IPS DF 4.7 (cell line): ENCODE measurements at regions not wholly inside any gene's neighbourhood (a gene's known extent, or its start where the extent isn't known, plus 50 kb on each side); places are given as distances from the start of the nearest gene placed in this dataset.

ENCODE experiments used
- DNase-seq: peaks from one replicate; pipeline ENCODE4 v3.0.0-alpha.2; 2013; ENCODE audit warnings: low spot score; ENCODE audit errors: extremely low read depth

DNA sequence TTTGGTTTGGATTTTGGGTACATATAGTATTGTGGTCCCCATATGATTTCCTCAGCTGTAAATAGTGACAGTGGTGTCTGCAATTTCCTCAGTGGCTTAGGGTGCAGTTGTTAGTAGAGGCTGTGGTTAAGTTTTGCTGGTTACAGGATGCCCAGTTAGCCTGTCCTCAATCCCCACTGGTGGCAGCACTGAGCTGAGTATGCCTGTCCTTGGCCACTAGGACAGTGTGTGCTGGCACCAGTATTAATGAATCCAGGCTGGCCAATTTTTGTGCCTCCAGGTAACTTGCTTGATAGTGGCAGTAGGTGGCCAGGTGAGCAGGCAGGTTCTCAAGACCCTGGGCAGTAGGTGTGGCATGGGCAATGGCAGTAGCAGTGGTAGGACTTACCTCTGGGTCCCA, 973.1 kb downstream of the TMEM182 start:
- peak; percentile 5 for DNase-seq

- no peak for DNase-seq
Observed at GRCh38 chr2:103738108-103738507, 976.3 kb downstream of the TMEM182 start.

- no peak for DNase-seq
Observed at GRCh38 chr2:103738606-103739005, 976.8 kb downstream of the TMEM182 start.

GRCh38 chr2:103739186-103739585, 977.4 kb downstream of the TMEM182 start:
- DNase-seq = no peak

DNA sequence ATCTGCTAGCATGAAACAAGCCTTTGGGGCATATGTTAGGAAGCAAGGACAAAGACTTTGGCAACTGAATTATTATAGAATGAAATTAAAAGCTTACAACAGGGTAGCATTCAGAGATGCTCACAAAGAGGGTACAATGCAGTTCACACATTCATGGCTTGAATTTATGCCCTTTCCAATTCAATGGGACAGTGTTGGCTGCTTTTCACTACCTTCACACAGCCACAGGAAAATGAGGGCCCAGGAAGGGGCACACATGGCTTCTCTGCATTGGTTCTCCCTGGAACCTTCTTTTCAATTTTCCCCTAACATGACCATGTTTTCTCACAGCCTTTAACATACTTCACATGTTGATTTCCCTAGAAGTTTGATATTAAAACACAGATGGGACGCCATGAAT, 978.1 kb downstream of the TMEM182 start:
- DNase-seq = no peak

- no peak for DNase-seq
Observed at GRCh38 chr2:103740631-103741030, 978.8 kb downstream of the TMEM182 start.

DNA sequence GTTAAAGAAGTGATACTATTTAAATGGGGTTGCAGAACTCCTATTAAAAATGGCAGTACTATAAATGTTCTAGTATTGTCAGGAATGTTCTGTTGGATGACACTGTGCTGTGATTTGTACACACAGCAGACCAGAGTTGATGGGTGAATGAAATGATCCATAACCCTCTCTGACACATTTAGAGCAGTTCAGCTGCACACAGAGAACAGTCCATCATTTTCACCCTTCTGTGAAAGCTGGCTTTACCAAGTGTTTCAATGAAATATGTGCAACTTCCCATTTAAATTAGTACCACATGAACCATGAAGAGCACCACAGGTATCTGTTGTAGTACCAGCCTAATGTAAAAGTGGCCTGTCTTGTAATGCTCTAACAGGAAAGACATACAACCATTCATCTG, 981.4 kb downstream of the TMEM182 start:
- no peak for DNase-seq

DNA sequence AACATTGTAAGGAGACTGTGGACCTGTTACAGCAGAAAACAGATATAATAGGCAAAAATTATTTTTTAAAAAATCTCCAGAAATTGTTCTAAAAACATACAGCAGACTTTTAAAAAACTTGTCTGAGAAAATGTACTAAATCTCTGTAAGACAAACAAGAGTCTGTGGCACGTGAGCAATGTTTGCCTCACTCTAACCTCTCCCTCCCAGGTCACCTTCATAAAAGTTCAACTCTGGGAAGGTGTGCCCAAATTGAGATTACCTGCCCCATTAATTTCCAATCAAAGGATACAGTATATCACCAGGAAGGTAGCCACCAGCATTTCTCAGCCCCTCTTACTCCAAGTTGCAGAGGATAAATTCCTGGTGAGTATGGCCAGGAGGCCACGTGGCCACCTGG, 992.7 kb downstream of the TMEM182 start:
- DNase-seq = no peak

- no peak for DNase-seq
Observed at GRCh38 chr2:103773884-103774283, 1012.1 kb downstream of the TMEM182 start.

DNA sequence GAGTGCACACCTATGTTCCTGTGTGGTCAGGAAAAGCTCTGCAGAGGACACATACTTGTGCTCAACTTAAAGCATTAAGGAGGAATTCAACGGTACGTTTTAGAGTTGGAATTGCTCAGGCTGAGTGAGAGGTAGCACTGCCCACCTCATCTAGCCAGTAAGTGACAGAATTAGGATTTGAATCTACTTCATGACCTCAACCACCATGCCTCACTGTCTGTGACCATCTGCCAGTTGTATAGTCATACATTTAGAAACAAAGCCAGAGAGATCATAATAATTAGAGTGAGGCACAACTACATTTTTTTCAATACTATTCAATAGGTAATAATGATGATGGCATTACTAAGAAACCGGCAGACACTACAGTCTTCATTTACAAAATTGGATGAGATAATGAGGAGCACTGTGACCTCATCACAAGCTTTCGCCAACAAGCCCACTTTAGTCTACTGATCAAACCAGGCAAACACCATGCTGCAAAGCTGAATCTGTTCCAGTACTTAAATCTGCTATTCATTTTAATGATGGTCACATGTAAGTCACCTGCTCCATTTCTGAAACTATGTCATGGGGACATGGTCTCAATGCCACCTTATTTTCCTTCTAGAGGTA, 1018.4 kb downstream of the TMEM182 start:
- DNase-seq = no peak

DNA sequence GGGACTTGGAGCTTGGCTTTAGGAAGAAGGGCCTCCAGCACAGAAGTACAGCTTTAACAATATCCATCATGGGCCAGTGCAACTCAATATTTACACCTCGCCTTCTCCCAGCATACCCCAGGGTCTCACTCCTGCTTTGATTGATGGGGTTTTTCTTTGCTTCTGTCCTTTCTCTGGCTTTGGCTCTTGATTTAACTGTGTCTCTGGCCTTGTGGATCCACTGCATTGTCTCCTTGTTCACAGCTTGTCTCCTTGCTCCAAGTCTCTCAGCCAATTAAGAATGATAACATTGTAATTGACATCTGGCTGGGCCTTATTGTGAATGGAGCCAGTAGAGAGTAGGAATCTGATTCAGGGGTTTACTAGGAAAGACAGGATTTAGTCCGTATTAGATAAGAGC, 1019.5 kb downstream of the TMEM182 start:
- no peak for DNase-seq

GRCh38 chr2:103784261-103784660, 1022.4 kb downstream of the TMEM182 start:
- no peak for DNase-seq

- no peak for DNase-seq
Observed at GRCh38 chr2:103785432-103785831, 1023.6 kb downstream of the TMEM182 start.

DNA sequence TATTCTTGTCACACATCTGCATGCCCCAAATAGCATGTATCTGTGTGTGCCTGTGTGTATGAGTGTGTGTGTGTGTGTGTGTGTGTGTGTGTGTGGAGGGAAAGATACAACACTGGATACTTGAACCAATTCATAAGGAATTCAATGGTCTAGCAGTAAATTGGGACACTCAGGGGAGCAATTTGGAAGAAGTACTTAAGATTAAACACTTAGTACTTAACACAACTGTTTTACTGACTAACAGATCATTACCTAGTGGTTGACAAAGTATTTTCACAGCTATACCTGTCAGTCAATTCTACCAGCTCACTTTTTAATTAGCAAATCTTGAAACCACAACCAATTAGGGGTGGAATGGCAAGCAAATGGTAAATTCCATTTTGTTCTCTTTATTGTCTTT, 1024.1 kb downstream of the TMEM182 start:
- DNase-seq = no peak

GRCh38 chr2:103788389-103788788, 1026.6 kb downstream of the TMEM182 start:
- DNase-seq = no peak

GRCh38 chr2:103788951-103789350, 1027.1 kb downstream of the TMEM182 start:
- DNase-seq = no peak

- no peak for DNase-seq
Observed at GRCh38 chr2:103789381-103790095, 1027.7 kb downstream of the TMEM182 start.

DNA sequence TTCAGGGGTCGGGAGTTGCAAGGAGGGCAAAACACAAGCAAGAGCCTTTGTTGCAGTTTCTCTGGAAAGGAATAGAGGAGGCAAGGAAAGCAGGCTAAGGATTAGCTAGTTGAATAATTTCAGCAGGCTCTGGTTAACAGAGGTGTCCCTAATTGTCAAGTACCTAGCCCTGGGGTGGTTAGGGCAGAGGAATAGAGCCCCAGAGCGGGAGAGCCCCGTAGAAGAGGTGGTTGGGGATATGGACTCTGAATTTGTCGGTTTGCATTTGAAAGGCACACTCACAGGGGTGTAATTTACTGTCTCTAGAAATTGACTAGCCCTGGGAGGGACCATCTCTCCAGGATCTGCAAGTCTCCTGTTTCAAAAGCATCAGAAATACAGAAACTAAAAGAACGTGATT, 1030.2 kb downstream of the TMEM182 start:
- DNase-seq = peak; percentile 74

GRCh38 chr2:103798291-103798690, 1036.5 kb downstream of the TMEM182 start:
- no peak for DNase-seq

- DNase-seq = no peak
Observed at GRCh38 chr2:103804013-103804412, 1042.2 kb downstream of the TMEM182 start.

- DNase-seq = no peak
Observed at GRCh38 chr2:103805746-103806145, 1043.9 kb downstream of the TMEM182 start.

DNA sequence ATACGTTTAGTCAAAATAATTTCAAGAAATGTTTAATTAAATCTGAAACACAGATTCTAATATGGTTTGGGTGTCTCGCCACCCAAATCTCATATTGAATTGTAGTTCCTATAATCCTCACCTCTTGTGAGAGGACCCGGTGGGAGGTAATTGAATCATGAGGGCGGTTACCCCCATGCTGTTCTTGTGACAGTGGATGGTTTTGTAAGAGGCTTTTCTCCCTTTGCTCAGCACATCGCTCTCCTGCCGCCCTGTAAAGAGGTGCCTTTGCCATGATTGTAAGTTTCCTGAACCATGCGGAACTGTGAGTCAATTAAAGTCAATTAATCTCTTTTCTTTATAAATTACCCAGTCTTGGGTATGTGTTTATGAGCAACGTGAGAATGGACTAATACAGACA, 1045.1 kb upstream of the POU3F3 start:
- no peak for DNase-seq

GRCh38 chr2:103809415-103809814, 1044.5 kb upstream of the POU3F3 start:
- no peak for DNase-seq
